ENCODE measurements at regions not wholly inside any gene's neighbourhood (a gene's known extent, or its start where the extent isn't known, plus 50 kb on each side); places are given as distances from the start of the nearest gene placed in this dataset.
"Not testable (repeated sequence)": the region's sequence is repeated elsewhere in the genome, so short reads cannot be mapped to it uniquely, and the experiment has no call there.

DNA sequence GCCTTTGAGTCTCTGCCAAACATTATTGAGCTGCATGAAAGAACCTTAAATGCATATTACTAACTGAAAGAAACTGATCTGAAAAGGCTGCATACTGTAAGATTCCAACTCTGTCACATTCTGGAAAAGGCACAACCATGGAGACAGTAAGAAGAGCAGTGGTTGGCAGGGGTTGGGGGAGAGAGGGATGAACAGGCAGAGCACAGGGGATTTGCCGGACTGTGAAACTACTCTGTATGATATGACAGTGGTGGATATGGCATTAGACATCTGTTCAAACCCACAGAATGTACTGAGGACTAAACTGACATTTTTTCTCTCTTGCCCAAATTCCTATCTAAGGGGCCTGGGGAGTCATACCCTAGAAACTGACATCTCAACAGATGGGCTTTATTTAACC lies 138.4 kb downstream of the KCNJ12 start:
- not testable (repeated sequence) for DNase-seq (ENCODE audit: low read depth in 2 of 2)

DNA sequence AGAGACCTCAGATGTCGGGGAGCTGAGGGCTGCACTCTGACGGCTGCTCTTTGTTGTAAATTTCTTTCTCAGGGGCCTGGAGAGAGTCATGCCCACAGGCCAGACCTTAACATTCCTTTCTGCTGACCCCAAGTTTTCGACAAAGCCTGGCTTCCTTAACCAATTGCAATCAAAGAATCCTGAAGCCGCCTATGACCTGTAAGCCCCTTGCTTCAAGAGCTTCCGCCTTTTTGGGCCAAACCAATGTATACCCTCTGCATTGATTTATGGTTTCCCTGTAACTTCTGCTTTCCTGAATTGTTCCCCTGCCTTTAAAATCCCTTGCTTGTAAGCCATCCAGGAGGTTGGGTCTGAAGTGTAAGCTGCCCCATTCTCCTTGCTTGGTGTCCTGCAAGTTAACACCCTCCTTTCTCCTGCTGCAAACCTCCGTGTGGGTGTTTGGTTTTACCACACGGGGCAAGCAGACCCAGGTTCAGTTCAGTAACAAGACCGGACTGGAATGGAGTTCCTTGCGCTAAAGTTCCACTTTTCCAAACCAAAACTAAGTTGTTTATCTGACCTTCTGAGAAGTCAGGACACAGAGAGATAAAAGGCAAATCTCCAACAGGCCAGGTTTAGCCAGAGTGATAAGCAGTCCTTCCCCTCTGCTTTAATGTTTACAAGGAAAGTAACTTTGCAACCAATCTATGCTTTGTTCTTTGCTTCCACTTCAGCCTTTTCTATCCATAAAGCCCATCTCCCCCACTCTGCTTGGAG lies 141.6 kb downstream of the KCNJ12 start:
- DNase-seq (ENCODE audit: low read depth in 2 of 2) = no peak

DNA sequence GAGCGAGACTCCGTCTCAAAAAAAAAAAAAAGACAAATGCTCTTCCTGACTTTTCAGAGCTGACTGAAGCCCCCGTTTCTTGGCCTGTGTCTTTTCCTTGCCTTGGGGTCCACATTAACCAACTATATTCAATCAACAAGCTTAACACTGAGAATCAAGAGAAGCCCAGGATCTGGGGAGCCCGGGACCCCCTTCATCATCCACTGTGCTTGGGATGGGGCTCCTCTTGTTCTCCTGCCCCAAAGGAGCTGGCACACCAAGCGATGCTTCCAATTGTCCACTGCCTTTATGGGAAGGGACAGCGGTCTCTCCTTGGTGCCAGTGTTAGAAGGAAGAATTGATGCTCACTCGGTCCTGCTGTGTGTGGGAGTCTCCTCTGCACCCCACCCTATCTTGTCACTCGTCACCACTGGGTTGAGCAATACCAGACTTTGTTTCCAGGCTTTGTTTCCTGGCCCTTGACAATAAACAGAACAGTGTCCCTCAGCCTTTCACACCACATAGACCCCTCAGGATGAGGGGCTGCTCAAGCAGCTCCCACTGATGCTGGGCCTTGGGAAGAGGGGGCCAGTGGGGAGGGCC lies 146.7 kb downstream of the KCNJ12 start:
- no peak for DNase-seq (ENCODE audit: low read depth in 2 of 2)

DNA sequence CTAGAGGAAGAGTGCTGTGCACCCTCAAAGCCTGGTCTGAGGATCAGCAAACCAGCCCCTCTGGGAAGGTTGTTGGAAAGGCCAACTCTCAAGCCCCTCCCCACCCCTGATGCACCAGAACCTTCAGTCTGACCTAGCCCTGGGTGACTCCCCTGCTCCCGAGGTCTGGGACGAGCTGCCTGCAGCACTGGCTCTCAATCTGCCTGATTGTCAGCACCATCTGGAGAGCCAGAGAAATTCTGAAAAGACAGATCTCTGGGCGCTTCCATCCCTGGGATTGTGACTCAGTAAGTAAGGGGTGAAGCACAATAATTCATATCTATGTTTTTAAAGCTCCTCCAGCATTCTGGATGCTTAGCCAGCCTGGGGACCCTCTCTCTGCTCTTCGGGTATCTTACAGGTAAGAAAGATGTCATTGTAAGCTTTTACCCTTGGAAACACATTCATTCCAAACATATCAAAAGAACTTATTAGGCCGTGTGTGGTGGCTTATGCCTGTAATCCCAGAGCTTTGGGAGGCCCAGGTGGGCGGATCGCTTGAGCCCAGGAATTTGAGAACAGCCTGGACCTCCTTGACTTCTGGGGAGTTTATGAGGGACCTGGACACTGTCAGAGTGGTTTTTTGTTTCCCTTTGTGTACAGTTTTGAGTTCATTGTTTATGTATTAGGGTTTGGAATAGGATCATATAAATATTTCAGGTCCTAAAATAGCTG lies 147.5 kb downstream of the KCNJ12 start:
- no peak for DNase-seq (ENCODE audit: low read depth in 2 of 2)

DNA sequence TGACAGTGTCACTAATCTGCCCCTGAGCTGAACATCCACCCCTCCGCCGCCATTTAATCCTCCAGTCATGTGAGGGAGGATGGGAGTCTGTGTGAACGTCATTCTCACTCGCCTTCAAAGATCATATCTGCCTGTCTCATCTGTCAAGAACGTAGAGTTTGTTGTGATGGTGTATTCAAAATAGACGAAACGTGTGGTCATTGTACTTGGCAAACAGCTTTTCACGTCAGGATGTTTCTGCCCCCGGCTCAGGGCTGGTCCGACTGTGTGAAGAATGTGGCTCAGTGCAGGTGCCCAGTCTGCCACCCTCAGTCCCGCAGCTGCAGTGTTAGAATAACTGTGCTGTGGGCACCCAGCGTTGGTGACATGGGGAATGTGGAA lies 148.0 kb downstream of the KCNJ12 start:
- DNase-seq (ENCODE audit: low read depth in 2 of 2) = no peak

DNA sequence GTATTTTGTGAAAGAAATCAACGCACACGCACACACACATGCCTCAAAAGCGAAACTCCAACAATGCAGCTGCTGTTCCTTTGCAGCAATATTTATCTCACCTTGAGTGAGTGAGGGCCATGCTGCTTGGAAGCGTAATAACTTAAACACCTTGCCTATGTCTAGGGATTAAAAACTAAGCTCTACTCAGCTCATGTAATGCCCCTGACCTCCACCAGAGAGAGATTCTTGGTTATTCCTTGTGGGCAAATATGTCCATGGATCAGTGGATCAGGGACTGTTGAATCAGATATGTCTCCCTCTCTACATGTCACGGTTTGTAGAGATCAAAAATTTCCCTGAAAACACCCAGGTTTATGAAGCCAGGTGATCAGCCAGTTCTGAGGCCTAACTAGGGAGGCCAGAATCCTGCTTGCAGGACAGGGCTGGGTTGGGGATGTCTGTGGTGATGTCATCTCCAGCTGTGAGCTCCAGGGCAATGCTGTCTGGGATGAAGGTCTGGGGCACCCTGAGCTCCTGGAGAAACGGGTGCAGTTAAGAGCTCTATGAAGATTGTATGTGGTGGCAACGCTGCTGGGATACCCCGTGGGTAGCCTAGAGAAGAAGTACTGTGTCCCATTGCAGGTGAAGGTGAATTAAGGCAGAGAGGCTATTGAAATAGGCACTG lies 149.4 kb downstream of the KCNJ12 start:
- DNase-seq (ENCODE audit: low read depth in 2 of 2) = no peak

DNA sequence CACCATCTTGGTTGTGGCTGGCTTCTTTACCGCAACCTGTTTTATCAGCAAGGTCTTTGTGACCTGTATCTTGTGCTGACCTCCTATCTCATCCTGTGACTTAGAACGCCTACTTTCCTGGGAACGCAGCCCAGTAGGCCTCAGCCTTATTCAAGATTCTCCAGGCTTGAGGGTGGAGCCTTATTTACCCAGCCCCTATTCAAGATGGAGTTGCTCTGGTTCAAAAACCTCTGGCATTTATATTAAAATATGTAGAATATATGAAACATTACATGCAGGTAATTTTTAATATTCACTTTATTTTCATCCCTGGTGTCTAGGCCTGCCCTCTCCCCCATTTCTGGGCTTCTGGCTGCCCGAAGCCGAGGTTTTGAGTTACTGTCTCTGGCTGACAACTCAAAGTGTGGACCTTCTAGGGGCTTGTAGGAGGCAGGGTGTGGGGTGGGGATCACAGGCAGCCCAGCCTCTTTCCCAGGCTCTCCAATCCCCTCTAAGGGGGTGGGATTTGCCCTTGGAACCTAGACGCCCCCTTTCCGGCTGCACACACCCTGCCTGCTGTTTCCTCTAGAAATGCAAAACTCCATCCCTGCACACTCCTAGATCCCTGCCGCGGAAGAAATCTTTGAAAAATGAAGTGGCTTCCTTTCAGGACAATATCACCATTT lies 152.0 kb downstream of the KCNJ12 start:
- DNase-seq (ENCODE audit: low read depth in 2 of 2) = no peak

DNA sequence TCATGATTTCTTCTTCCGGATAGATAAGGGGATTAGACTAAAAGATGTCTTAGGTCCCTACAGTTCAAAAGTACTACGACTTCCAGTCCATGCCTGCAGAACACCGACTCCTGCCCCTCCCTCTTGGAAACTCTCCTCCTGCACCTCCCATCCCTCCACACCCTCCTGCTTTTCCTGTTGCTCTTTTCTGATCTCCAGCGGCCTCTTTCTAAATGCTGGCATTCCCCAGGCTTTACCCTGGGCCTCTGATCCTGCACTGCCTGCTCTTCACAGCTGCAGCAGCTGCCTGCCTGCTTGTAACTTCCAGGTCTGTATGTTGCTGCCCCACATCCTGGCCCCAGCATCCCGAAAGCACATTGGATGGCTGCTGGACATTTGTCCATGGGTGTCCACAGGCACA lies 154.2 kb downstream of the KCNJ12 start:
- DNase-seq (ENCODE audit: low read depth in 2 of 2) = no peak

DNA sequence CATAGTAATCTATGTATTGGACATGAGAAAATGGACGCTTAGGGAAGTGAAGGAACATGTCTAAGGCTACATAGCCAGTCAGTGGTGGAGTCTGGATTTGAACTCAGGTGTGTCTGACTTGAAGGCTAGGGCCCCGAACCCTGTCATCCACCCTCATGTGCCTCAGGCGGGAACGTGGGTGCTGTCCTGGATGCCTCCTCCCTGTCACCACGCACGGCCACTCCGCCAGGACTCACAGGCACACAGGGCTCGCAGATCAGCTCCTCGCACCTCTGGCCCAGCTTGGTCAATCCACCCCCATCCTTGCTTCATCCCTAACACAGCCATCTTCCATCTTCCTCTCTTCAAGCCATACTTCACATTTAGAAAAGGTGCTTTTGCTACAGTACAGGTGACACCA lies 154.7 kb downstream of the KCNJ12 start:
- no peak for DNase-seq (ENCODE audit: low read depth in 2 of 2)

DNA sequence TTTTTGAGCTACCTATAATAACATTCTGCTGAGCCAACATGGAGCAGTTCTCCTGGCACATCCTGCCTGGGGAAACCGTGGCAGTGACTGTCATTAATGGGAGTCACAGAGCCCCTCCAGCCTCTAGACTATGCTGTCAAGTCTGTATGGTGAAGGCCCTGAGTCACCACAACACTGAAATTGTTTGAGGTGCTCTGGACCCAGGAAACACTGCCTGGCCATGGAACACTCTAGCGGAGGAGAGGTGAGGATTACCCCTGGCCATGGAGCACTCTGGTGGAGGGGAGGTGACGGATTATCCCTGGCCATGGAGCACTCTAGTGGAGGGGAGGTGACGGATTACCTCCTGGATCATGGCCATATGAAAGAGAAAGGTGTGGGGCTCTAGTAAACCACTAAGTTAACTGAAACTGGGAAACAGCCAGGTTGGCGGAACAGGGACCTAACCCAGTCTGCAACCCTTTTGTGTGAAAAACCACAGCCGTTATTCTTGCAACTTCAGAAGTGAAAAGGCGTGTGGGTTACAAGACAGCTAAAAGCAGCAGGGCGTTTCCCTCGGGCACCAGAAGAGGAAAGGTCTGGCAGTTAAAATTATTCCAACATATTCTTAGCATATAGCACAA lies 156.7 kb downstream of the KCNJ12 start:
- no peak for DNase-seq (ENCODE audit: low read depth in 2 of 2)

DNA sequence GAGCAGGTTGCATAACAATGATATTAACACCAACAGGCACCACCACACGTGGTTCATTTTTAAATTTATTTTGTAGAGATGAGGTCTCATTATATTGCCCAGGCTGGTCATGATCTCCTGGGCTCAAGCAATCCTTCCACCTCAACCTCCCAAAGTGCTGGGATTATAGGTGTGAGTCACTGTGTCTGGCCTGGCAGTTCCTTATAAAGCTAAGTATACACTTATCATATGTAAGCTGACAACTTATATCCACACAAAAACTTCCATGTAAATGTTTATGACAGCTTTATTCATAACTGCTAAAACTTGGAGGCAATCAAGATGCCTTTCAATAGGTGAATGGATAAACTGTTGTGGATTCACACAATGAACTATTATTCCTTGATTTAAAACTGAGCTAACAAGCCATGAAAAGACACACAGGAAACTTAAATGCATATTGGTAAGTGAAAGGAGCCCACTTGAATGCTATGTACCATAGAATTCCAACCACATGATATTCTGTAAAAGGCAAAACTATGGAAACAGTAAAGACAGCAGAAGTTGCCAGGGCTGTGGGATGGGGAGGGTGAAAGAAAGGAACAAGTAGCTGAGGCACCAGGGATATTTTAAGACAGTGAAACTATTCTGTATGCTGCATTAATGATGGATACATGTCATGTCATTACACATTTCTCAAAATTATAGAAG lies 156.5 kb upstream of the KCNJ18 start:
- no peak for DNase-seq (ENCODE audit: low read depth in 2 of 2)

DNA sequence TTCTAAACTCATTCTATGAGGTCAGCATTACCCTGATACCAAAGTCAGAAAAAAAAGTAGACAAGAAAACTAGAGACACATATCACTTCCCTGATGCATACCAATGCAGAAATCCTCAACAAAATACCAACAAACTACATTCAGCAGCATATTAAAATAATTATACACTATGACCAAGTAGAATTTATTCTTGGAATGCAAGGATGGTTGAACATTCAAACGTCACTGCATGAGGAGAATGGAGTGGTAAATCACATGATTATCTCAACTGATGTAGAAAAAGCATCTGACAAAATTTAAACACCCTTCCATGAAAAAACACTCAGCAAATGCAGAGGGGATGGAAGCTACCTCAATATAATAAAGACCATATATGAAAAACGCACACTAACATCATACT lies 155.0 kb upstream of the KCNJ18 start:
- no peak for DNase-seq (ENCODE audit: low read depth in 2 of 2)

DNA sequence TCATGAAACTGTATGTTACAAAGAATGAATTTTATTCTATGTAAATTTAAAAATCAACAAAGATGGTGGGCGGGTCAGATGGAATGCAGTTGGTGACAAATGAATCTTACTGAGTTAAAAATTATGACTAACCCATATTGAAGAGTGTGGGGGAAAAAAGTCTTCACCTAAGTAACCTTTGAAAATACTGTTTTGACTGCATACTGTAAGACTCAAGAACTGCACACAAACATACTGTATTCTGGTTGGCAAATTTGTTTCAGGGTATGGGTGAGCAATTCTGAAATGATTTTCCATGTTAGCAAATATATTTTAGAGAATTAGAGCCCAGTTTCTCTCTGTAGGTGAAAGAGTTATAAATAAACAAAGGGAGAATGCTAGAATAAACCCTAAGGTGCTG lies 153.7 kb upstream of the KCNJ18 start:
- DNase-seq (ENCODE audit: low read depth in 2 of 2) = no peak

DNA sequence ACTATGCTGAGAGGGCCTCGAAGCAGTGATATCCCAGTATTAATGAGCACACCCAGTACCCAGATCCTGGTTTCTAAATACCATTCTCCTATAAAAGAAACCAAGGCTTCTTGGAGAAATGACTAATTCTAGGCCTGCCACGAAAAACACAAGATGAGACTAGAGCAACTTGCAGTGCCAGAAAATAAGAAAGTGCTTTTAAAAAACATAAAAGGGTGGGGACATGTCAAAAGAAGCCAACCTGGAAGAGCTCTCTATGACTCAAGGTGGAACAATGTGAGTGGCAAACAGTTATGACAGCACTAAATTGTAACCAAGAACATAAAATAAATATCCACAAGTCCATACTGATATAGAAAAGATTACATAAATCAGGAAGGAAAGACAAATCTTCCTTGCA lies 153.2 kb upstream of the KCNJ18 start:
- DNase-seq (ENCODE audit: low read depth in 2 of 2) = no peak

DNA sequence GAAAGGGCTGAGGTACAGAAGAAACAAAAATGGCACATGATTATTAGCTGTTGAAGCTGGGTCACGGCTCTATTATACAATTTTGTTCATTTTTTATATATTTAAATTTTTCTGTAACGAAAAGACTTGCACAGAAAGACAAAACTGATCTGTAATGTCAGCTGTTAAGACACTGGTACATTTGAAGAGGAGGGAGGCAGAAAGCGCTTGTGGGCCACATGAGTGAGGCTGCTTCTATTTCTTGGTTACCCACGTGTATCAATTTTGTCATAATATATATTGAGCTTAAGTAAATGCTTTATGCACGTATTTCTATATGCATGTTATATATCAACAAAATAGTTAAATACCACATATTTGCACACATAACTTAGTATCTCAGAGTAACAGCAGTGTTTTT lies 151.8 kb upstream of the KCNJ18 start:
- no peak for DNase-seq (ENCODE audit: low read depth in 2 of 2)

DNA sequence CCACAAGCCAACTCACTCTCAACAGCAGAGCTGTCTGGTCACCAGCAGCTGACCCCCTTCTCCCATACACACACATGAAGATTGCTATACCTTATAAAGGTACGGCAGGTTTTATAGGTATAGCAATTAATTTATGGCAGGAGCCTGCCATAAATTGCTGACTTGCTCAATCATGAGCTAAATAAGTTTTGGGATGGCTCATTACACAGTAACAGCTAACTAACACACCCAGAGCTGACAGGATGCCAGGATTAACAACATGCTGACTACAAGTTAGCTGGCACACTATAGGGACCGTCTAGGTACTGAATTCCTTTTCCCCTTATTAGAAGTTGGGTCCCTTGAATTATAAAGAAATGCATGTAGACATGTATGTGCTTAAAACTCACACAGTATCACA lies 150.3 kb upstream of the KCNJ18 start:
- DNase-seq (ENCODE audit: low read depth in 2 of 2) = no peak

DNA sequence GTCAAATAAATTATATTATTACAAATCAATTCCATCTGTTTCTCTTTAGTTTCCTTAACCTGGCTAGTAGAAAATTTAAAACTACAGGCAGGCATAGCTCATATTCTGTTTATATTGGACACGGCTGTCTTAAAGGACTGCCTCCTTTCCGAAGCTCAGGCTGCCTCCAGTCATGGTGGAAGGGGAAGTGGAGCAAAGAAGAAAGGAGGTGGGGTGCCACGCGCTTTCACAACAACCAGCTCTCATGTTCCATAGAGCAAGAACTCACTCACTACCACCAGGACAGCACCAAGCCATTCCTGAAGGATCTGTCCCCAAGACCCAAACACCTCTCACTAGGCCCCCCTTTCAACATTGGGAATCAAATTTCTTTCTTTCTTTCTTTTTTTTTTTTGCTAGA lies 149.3 kb upstream of the KCNJ18 start:
- no peak for DNase-seq (ENCODE audit: low read depth in 2 of 2)

DNA sequence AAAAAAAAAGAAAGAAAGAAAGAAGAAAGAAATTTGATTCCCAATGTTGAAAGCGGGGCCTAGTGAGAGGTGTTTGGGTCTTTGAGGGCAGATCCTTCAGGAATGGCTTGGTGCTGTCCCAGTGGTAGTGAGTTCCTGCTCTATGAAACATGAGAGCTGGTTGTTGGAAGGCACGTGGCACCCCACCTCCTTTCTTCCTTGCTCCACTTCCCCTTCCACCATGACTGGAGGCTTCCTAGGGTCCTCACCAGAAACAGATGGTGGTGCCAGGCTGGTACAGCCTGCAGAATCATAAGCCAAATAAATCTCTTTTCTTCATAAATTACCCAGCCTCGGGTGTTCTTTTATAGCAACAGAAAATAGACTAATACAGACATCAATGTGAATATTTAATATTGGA lies 147.3 kb upstream of the KCNJ18 start:
- DNase-seq (ENCODE audit: low read depth in 2 of 2) = no peak

DNA sequence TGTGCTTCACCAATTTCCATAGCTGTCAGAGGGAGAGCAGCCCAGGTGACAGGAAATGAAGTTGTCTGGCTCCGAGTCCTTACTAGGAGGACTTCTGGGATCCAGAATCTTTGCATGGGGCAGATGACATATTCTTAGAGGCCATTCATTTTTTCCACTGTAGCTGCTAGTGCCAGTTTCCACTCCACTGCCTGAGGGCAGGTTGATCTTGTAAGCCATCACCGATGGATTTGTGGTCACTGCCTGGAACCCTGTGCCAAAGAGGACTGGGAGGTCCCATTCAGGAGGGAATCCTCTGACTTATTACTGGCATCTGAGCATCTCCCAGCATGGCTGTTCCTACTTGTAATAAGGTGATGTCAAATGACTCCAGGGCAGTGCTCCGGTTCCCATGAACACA lies 144.1 kb upstream of the KCNJ18 start:
- DNase-seq (ENCODE audit: low read depth in 2 of 2) = no peak

DNA sequence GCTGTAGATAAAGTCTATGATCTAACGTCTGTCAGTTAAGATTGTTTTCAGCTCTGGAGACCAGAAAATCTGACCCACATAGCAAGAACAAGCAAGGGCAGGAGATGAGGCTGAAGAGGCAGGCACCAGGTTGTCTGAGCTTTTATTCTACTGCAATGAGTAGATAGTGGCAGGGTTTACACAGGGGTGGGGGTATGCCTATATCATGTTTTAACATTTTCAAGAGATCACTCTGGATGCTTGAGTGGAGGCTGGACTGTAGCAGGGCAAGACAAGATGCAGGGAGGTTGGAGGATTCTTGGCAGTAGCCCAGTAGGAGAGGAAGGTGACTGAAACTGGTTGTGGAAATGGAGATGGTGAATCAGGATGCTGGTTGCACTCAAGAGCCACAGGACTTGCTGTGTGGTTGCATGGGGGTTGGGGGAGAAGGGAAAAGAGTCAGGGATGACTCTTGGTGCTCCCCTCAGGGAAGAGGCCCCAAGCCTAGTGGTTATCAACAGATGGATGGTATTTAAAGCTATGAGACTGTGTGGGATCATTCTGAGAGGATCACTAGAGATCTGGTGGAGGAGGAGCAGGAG lies 143.1 kb upstream of the KCNJ18 start:
- peak; percentile 22 to 30 for DNase-seq (ENCODE audit: low read depth in 2 of 2)

DNA sequence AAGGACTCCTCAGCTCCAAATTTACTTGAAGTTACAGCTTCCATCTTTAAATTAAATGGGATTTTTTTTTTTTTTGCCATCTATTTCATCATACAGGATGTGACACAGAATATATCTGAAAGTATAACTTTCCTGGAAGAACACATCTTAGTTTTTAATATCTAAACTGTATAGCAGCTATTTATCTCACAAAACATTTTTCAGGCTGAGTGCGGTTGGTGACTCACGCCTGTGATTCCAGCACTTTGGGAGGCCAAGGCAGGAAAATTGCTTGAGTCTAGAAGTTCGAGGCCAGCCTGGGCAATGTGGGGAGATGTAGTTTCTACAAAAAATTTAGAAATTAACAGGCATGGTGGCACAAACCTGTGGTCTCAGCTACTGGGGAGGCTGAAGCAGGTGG lies 142.3 kb upstream of the KCNJ18 start:
- peak in 1 of 2 donors; percentile 12 for DNase-seq (ENCODE audit: low read depth in 2 of 2)
